Erythroblast (primary cell): ENCODE measurements at regions not wholly inside any gene's neighbourhood (a gene's known extent, or its start where the extent isn't known, plus 50 kb on each side); places are given as distances from the start of the nearest gene placed in this dataset.

Source experiments
- GATA1 ChIP-seq: IDR thresholded peaks from 2 replicates; pipeline ENCODE4 v1.6.1; 2011; ENCODE audit warnings: low read depth, mild to moderate bottlenecking, control low read depth, low read length, moderate library complexity
- POLR2A ChIP-seq: IDR thresholded peaks from 2 replicates; pipeline ENCODE4 v1.6.1; 2011; ENCODE audit warnings: mild to moderate bottlenecking, low read length

- TF ChIP-seq POLR2A (no peak), GATA1 (no peak)
Measured at GRCh38 chr2:180279581-180279980, 272.5 kb upstream of the CWC22 start.
